ENCODE measurements at regions not wholly inside any gene's neighbourhood (a gene's known extent, or its start where the extent isn't known, plus 50 kb on each side); places are given as distances from the start of the nearest gene placed in this dataset.

DNA sequence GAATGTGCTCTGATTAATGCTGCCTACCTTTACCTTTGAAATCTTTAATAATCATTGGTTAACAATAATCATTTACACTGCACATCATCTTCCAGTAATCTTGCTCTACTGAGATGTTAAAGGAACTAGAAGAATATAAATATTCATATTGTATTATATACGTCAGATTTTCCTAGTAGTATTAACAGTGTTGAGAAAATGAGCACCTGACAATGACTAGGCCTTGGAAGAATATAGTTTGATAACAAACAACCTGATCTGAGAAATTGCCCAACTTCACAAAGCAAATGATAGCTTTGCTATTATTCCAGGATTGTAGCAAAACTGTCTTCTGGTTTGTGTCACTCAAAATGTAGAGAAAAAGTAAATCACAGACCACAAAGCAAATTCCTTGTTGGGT lies 467.1 kb downstream of the NOVA1 start (continued):
- TF ChIP-seq, protein P1, sequence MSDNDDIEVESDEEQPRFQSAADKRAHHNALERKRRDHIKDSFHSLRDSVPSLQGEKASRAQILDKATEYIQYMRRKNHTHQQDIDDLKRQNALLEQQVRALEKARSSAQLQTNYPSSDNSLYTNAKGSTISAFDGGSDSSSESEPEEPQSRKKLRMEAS (IDR thresholded peaks at IDR 0.05), result no peak

DNA sequence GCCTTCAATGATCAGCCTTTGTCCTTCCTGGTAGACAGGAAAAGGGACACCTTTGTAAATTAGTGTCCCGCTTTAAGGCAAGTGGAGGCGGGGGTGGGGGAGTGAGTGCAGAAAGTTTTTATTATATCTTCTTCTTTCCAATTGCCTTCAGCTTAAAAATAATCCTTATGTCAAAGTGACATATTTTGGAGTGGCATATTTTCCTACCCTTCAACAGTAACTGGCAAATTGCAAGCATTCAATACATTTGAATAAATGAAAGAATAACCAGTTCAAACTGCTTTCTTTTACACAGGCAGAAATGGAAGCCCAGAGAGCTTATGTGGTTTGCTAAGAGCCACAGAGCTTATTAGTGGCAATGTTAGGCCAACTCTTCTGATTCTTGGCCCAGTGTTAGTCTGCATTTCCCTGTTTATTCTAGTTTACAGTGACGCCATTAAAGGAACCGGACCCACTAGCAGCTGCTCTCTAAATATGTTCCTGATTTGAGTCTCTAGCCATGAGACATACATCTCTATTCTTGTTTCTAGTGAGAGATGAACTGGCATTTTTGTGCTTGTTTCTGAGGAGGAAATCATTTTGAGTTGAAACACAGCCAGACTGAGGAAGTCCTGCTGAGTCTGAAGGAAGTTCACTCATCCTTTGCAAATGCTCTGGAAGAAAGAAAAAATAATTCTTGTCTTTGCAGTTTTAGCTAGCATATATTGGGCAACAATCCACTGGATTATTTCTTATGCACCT lies 468.7 kb downstream of the NOVA1 start:
- no peak overlapping the region for H3K4me2 ChIP-seq (ENCODE audit: low read length)
- no peaks in the 10 kb centered on the region for H4K20me1 ChIP-seq (ENCODE audit: insufficient read depth)
- ChIA-PET POLR2A (no interaction called here), CTCF (no interaction called here), RAD21 (ENCODE audit: low non-redundant PET in 1 of 2, low total read pairs in 2 of 2, uncharacterized antibody in 2 of 2, unreplicated experiment in 2 of 2) (no interaction called here)
- no peaks in the 10 kb centered on the region for H3K79me2 ChIP-seq (ENCODE audit: insufficient read depth, low read length)
- H3K4me3 ChIP-seq (replicated peaks in 1 of 2; ENCODE audit: low read depth in 1 of 2, low read length in 2 of 2), result no peak overlapping the region
- H3K9me2 ChIP-seq (ENCODE audit: insufficient read depth), result no peaks in the 10 kb centered on the region
- H2AFZ ChIP-seq (ENCODE audit: low read depth, low read length, poor library complexity, severe bottlenecking), result no peak overlapping the region
- H3K9me3 ChIP-seq (ENCODE audit: control insufficient read depth in 1 of 2, insufficient read depth in 1 of 2, low read depth in 1 of 2, low read length in 2 of 2), result peaks cover 19 to 45% of the 10 kb centered on the region in 2 experiments; a peak in 2 of 4 replicates
- H3K4me1 ChIP-seq (ENCODE audit: control insufficient read depth in 1 of 2, insufficient read depth in 2 of 2, low read length in 2 of 2), result no peaks in the 10 kb centered on the region
- no peak overlapping the region for H3K27ac ChIP-seq (ENCODE audit: low read depth, low read length)
- no peaks in the 10 kb centered on the region for H3K27me3 ChIP-seq (ENCODE audit: insufficient read depth, low read length)
- intact Hi-C loops (cut with micrococcal nuclease), result no loop called here
- ATAC-seq (no peak), DNase-seq (ENCODE audit: low read depth, low spot score) (no peak)
- TF ChIP-seq ZFX (IDR thresholded peaks at IDR 0.05), result no peak
- no peak for TF ChIP-seq EZH2 (IDR thresholded peaks at IDR 0.05)
- TF ChIP-seq SIN3A (IDR thresholded peaks at IDR 0.05; ENCODE audit: low read depth), result no peak
- no peak for TF ChIP-seq SP1 (IDR thresholded peaks at IDR 0.05; ENCODE audit: low read depth)
- no peak for TF ChIP-seq CBX3 (IDR thresholded peaks at IDR 0.05; ENCODE audit: low read depth)
- TF ChIP-seq ZNF274 (IDR thresholded peaks at IDR 0.05; ENCODE audit: low read depth, low read length), result no peak
- TF ChIP-seq EZH2phosphoT487 (IDR thresholded peaks at IDR 0.05; ENCODE audit: borderline replicate concordance), result no peak
- TF ChIP-seq JUND (IDR thresholded peaks at IDR 0.05), result no peak
- TF ChIP-seq TCF7L2 (IDR thresholded peaks at IDR 0.05; ENCODE audit: borderline replicate concordance, extremely low read depth, insufficient read depth, insufficient read length), result no peak
- TF ChIP-seq CEBPB (IDR thresholded peaks at IDR 0.05; ENCODE audit: low read depth), result no peak
- TF ChIP-seq RAD21 (IDR thresholded peaks at IDR 0.05; ENCODE audit: low read depth), result no peak
- TF ChIP-seq, protein P2, sequence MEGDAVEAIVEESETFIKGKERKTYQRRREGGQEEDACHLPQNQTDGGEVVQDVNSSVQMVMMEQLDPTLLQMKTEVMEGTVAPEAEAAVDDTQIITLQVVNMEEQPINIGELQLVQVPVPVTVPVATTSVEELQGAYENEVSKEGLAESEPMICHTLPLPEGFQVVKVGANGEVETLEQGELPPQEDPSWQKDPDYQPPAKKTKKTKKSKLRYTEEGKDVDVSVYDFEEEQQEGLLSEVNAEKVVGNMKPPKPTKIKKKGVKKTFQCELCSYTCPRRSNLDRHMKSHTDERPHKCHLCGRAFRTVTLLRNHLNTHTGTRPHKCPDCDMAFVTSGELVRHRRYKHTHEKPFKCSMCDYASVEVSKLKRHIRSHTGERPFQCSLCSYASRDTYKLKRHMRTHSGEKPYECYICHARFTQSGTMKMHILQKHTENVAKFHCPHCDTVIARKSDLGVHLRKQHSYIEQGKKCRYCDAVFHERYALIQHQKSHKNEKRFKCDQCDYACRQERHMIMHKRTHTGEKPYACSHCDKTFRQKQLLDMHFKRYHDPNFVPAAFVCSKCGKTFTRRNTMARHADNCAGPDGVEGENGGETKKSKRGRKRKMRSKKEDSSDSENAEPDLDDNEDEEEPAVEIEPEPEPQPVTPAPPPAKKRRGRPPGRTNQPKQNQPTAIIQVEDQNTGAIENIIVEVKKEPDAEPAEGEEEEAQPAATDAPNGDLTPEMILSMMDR (IDR thresholded peaks at IDR 0.05 in 2 of 3, conservative IDR thresholded peaks at IDR 0.05 in 1 of 3; ENCODE audit: borderline replicate concordance in 1 of 3, insufficient read depth in 1 of 3, low read depth in 2 of 3, low read length in 2 of 3), result no peak
- no peak overlapping the region for H3K9ac ChIP-seq (ENCODE audit: low read length)
- no TSS peak for BruUV-seq (replicated peaks)
- H3K36me3 ChIP-seq (ENCODE audit: control insufficient read depth in 1 of 2, insufficient read depth in 2 of 2, low read length in 2 of 2), result no peaks in the 10 kb centered on the region

Data from HCT116 (cell line).